Skeletal muscle satellite cell (primary cell): ENCODE measurements at regions not wholly inside any gene's neighbourhood (a gene's known extent, or its start where the extent isn't known, plus 50 kb on each side); places are given as distances from the start of the nearest gene placed in this dataset.

Experiments used
- H3K27me3 ChIP-seq: 2 replicates; pipeline ENCODE4 v1.7.0; 2013; ENCODE audit warnings: low read length; ENCODE audit not compliant: control insufficient read depth, insufficient read depth
- H3K36me3 ChIP-seq: 2 replicates; pipeline ENCODE4 v1.7.0; 2013; ENCODE audit warnings: mild to moderate bottlenecking, control low read depth, low read length; ENCODE audit not compliant: insufficient read depth
- H3K4me1 ChIP-seq: 2 replicates; pipeline ENCODE4 v1.7.0; 2013; ENCODE audit warnings: low read length; ENCODE audit not compliant: control insufficient read depth, insufficient read depth
- H3K4me2 ChIP-seq: 2 replicates; pipeline ENCODE4 v1.7.0; 2013; ENCODE audit warnings: mild to moderate bottlenecking, low read length
- H3K4me3 ChIP-seq: 2 replicates; pipeline ENCODE4 v1.7.0; 2013; ENCODE audit warnings: low read length
- H3K9ac ChIP-seq: 2 replicates; pipeline ENCODE4 v1.7.0; 2013; ENCODE audit warnings: mild to moderate bottlenecking, low read depth, low read length, moderate library complexity
- H3K9me3 ChIP-seq: replicated peaks from 2 replicates; pipeline ENCODE4 v1.7.0; 2013; ENCODE audit warnings: mild to moderate bottlenecking, control low read depth, low read length

GRCh38 chr12:58433959-58434358 is 486.3 kb downstream of the LRIG3 start:
- Histone ChIP-seq H3K4me2 (no peak overlapping the region), H3K27me3 (no peaks in the 10 kb centered on the region)

GRCh38 chr12:58434726-58435125 is 485.6 kb downstream of the LRIG3 start:
- Histone ChIP-seq H3K9ac (no peak overlapping the region), H3K27me3 (no peaks in the 10 kb centered on the region), H3K9me3 (no peaks in the 10 kb centered on the region), H3K4me1 (peaks cover 13% of the 10 kb centered on the region), H3K4me3 (no peak overlapping the region), H3K36me3 (no peaks in the 10 kb centered on the region), H3K4me2 (no peak overlapping the region)

More at GRCh38 chr12:58433959-58434358, 486.3 kb downstream of the LRIG3 start:
- peaks cover 13% of the 10 kb centered on the region for H3K4me1 ChIP-seq
- no peaks in the 10 kb centered on the region for H3K36me3 ChIP-seq
- H3K4me3 ChIP-seq: no peak overlapping the region
- no peak overlapping the region for H3K9ac ChIP-seq
- H3K9me3 ChIP-seq: no peaks in the 10 kb centered on the region

DNA sequence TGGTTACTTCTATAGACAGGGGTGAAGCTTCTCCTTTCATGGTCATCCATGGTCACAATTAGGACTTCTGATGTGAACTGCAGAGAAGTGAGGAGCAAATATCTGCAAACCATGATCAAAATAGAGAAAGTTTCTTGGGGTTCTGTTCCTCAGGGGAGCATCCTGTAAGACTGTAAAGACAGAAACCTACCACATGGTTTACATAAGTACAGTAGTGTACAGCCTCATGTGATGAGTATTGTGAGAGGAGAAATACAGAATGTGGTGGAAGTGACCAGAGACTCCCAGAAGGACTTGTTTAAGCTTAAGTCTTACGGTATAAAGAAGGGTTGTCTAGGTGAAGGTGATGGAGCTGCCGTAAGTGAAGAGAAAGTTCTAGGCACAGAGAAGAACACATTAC is 484.7 kb downstream of the LRIG3 start:
- Histone ChIP-seq H3K9ac (no peak overlapping the region), H3K4me3 (no peak overlapping the region), H3K27me3 (no peaks in the 10 kb centered on the region), H3K4me1 (peaks cover 13% of the 10 kb centered on the region), H3K36me3 (no peaks in the 10 kb centered on the region), H3K4me2 (no peak overlapping the region), H3K9me3 (no peaks in the 10 kb centered on the region)

DNA sequence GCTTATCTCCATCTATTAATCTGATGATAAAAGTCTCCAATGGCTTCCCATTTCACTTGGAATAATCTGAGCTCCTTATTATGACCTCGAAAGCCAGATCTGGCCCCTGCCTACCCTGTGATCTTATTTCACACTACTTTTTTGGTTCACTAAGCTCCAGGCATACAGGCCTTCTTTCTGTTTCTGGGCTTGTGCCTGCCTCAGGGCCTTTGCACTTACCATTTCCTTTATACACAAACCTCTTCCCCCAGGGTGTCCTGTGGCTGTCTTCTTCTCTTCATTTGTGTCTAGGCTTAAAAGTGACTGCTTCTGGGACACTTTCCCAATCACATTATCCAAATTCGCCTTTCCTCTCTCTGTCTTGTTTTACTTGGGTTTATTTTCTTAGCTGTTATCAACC is 478.8 kb downstream of the LRIG3 start:
- no peaks in the 10 kb centered on the region for H3K27me3 ChIP-seq
- no peak overlapping the region for H3K9ac ChIP-seq
- peaks cover 6% of the 10 kb centered on the region for H3K4me1 ChIP-seq
- no peaks in the 10 kb centered on the region for H3K36me3 ChIP-seq
- H3K4me2 ChIP-seq: no peak overlapping the region
- no peaks in the 10 kb centered on the region for H3K9me3 ChIP-seq
- no peak overlapping the region for H3K4me3 ChIP-seq

DNA sequence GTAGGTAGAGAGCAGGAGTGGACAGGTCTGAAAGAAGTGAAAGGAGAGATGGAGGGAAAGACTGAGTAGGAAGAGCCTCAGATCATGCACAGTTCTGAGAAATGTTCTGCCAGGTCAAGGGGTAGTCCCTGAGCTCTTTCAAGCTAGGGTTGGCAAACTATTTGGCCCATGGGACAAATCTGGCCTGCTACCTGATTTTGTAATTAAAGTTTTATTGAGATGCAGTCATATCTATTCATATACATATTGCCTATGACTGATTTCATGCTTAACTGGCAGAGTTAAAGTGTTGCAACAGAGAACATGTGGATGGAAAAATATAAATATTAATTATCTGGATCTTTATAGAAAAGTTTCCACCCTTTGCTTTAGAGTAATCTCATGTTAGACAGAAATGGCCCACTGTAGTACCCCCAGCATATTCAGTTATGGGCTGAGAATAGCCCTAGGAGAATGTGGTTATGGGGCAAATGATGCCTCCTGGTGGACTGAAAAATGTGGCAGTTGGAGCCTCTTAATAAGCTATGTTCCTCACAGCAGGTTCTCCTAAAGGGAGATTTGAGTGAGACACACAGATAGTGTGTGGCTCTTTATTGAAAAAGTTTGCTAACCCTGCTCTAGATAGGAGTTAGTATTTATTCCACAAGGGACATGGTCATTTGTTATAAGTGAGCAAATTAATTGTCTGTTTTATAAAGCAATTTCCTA is 476.9 kb downstream of the LRIG3 start:
- H3K9ac ChIP-seq: no peak overlapping the region
- no peak overlapping the region for H3K4me2 ChIP-seq
- H3K27me3 ChIP-seq: no peaks in the 10 kb centered on the region
- no peak overlapping the region for H3K4me3 ChIP-seq
- no peaks in the 10 kb centered on the region for H3K9me3 ChIP-seq
- H3K4me1 ChIP-seq: peaks cover 6% of the 10 kb centered on the region
- no peaks in the 10 kb centered on the region for H3K36me3 ChIP-seq

DNA sequence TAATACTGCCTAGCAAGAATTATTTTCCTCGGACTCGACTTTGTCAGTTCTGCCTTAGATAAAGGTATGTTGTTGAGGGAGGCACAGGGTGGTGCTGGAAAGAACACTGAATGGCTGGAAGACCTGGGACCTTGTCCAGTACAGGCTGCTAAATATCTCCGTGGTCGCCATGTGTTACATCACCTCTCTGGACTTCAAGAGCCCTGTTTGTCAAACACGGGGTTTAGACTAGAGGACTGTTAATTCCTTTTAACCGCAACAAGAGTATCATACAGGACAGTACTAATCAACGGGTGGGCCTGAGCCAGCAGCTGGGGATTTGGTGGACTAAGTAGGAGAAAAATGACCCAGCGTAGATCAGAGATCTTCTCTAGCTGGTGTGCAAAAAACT is 476.3 kb downstream of the LRIG3 start:
- no peak overlapping the region for H3K9ac ChIP-seq
- no peaks in the 10 kb centered on the region for H3K36me3 ChIP-seq
- no peak overlapping the region for H3K4me2 ChIP-seq
- H3K4me3 ChIP-seq: no peak overlapping the region
- peaks cover 6% of the 10 kb centered on the region for H3K4me1 ChIP-seq
- no peaks in the 10 kb centered on the region for H3K9me3 ChIP-seq
- no peaks in the 10 kb centered on the region for H3K27me3 ChIP-seq

DNA sequence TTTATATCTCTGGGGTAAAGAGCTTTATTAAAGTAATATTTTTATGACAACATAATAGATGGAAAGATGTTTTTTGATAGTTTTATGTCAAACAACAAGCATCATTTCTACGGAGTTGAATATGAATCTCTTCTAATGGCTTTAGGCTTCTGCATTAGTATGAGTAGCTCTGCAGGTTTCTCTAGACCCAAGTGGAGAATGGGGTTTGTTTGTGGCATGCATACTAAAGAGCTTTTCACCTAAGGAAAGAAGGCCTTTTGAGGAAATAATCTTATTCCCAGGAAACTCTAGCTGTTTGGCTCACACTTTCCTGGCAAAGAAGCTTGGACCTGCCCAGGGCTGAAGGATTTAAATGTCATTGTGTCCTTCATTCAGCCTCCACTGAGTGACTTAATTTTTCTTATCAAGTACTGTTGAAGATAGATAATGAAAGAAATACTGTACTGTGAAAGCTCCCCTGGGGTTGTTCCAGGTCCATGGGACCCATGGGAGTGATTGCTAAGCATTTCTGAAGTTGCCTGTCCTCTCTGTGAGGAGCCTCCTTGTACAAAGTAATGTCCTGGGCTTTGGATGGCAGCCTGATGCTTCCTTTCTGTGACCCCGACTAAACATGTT is 469.3 kb downstream of the LRIG3 start:
- no peak overlapping the region for H3K9ac ChIP-seq
- H3K9me3 ChIP-seq: no peaks in the 10 kb centered on the region
- no peak overlapping the region for H3K4me3 ChIP-seq
- H3K36me3 ChIP-seq: no peaks in the 10 kb centered on the region
- H3K4me2 ChIP-seq: no peak overlapping the region
- H3K27me3 ChIP-seq: no peaks in the 10 kb centered on the region
- H3K4me1 ChIP-seq: peaks cover 22% of the 10 kb centered on the region

GRCh38 chr12:58452546-58452945 is 467.8 kb downstream of the LRIG3 start:
- no peak overlapping the region for H3K4me3 ChIP-seq
- H3K27me3 ChIP-seq: no peaks in the 10 kb centered on the region
- H3K4me2 ChIP-seq: no peak overlapping the region
- H3K9ac ChIP-seq: no peak overlapping the region
- no peaks in the 10 kb centered on the region for H3K36me3 ChIP-seq
- H3K9me3 ChIP-seq: no peaks in the 10 kb centered on the region
- H3K4me1 ChIP-seq: peaks cover 22% of the 10 kb centered on the region

DNA sequence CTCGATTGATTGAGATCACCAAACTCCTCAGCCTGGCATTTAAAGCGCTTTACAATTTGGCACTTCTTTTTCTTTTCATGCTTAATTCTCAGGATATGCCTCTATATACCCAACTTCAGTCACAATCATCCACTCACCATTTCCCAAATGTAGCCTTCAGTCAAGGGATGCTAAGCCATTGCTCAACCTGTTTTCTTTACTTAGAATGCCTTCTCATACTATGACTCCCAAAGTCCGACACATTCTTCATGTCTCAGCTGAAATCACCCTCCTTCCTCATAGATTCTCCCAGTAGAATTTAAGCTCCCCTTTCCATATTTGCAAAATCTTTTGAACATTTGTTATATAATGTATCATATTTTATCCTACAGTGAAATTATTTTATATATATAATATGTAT is 467.0 kb downstream of the LRIG3 start:
- H3K27me3 ChIP-seq: no peaks in the 10 kb centered on the region
- H3K4me1 ChIP-seq: peaks cover 26% of the 10 kb centered on the region
- H3K4me2 ChIP-seq: no peak overlapping the region
- no peaks in the 10 kb centered on the region for H3K9me3 ChIP-seq
- H3K36me3 ChIP-seq: no peaks in the 10 kb centered on the region
- no peak overlapping the region for H3K4me3 ChIP-seq
- no peak overlapping the region for H3K9ac ChIP-seq

DNA sequence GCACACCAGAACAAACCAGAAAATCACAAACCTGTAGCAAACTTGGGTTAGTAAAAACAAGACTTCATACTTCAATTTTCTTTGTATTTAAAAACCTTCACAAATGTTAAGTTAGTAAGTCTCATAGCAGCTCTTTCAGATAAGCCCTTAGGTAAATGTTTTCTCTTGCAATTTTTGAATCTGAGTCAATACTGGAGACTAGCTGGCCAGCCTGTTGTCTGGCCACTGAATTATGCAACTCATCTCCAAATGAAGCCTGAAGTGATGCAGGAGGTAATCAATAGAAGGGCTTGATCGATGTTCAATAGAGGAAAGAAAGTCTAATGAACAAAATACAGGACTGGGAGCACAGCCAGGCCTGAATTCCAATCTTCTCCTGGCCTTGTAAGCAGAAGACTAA is 465.2 kb downstream of the LRIG3 start:
- Histone ChIP-seq H3K4me2 (no peak overlapping the region), H3K9me3 (no peaks in the 10 kb centered on the region), H3K9ac (no peak overlapping the region), H3K4me3 (no peak overlapping the region), H3K27me3 (no peaks in the 10 kb centered on the region), H3K36me3 (no peaks in the 10 kb centered on the region), H3K4me1 (peaks cover 36% of the 10 kb centered on the region)

- Histone ChIP-seq H3K27me3 (no peaks in the 10 kb centered on the region), H3K4me2 (no peak overlapping the region), H3K36me3 (no peaks in the 10 kb centered on the region), H3K4me1 (peaks cover 27% of the 10 kb centered on the region), H3K9ac (no peak overlapping the region), H3K4me3 (no peak overlapping the region), H3K9me3 (no peaks in the 10 kb centered on the region)
These were observed 462.2 kb downstream of the LRIG3 start for GRCh38 chr12:58458102-58458501.

DNA sequence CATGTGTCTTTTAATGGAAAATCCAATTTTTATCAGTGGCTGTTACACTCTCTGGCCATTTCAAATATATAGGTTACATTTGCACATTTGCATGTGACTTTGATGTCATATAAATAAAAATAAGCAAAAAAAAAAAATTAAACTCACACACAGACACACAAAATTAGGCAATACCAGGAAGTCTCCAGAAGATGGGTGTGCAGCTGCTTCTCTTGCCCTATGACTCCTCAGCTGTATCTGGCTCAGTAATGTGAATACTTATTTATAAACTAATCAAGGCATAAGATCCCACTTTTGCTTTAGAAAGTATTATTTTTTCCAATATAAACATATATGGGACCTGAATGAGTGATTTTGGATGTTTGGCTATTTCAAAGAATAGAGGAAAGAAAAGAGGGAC is 461.1 kb downstream of the LRIG3 start:
- Histone ChIP-seq H3K4me2 (no peak overlapping the region), H3K9me3 (no peaks in the 10 kb centered on the region), H3K4me3 (no peak overlapping the region), H3K4me1 (peaks cover 25% of the 10 kb centered on the region), H3K36me3 (no peaks in the 10 kb centered on the region), H3K27me3 (no peaks in the 10 kb centered on the region), H3K9ac (no peak overlapping the region)
